Stomach smooth muscle (tissue), 2 donors: ENCODE measurements at regions not wholly inside any gene's neighbourhood (a gene's known extent, or its start where the extent isn't known, plus 50 kb on each side); places are given as distances from the start of the nearest gene placed in this dataset.
"Not testable (repeated sequence)": the region's sequence is repeated elsewhere in the genome, so short reads cannot be mapped to it uniquely, and the experiment has no call there.

Experiments
- H3K27ac ChIP-seq: one replicate; pipeline ENCODE4 v1.7.0; 2013; ENCODE audit warnings: mild to moderate bottlenecking, low read length, inconsistent platforms
- H3K27me3 ChIP-seq, 2 donors: one replicate each; pipeline ENCODE4 v1.7.0; 2013; ENCODE audit warnings: low read length in 2 of 2; ENCODE audit not compliant: insufficient read depth in 2 of 2, control insufficient read depth in 1 of 2
- H3K36me3 ChIP-seq, 2 donors: one replicate each; pipeline ENCODE4 v1.7.0; 2013; ENCODE audit warnings: low read length in 2 of 2; ENCODE audit not compliant: control insufficient read depth in 2 of 2, insufficient read depth in 2 of 2
- H3K4me1 ChIP-seq: one replicate; pipeline ENCODE4 v1.7.0; 2013; ENCODE audit warnings: low read length; ENCODE audit not compliant: control insufficient read depth, insufficient read depth
- H3K4me3 ChIP-seq, 2 donors: one replicate each; pipeline ENCODE4 v1.7.0; 2013; ENCODE audit warnings: low read length in 2 of 2
- H3K9ac ChIP-seq, 2 donors: one replicate each; pipeline ENCODE4 v1.7.0; 2013; ENCODE audit warnings: low read length in 2 of 2, mild to moderate bottlenecking in 1 of 2
- H3K9me3 ChIP-seq, 2 donors: one replicate each; pipeline ENCODE4 v1.7.0; 2013; ENCODE audit warnings: low read length in 2 of 2; ENCODE audit not compliant: control insufficient read depth in 2 of 2
- donor health status: healthy.
- donor health status: Pancreatic carcinoma.

GRCh38 chrY:19644889-19645638, 99.5 kb downstream of the KDM5D start:
- H3K4me3 ChIP-seq, result no peak overlapping the region
- H3K27ac ChIP-seq, result no peak overlapping the region
- no peak overlapping the region for H3K9ac ChIP-seq
- no peaks in the 10 kb centered on the region for H3K36me3 ChIP-seq
- no peaks in the 10 kb centered on the region for H3K9me3 ChIP-seq
- no peaks in the 10 kb centered on the region for H3K27me3 ChIP-seq
- no peaks in the 10 kb centered on the region for H3K4me1 ChIP-seq

- Histone ChIP-seq H3K9ac (no peak overlapping the region), H3K9me3 (no peaks in the 10 kb centered on the region), H3K27me3 (no peaks in the 10 kb centered on the region), H3K4me1 (no peaks in the 10 kb centered on the region), H3K27ac (no peak overlapping the region), H3K4me3 (no peak overlapping the region), H3K36me3 (no peaks in the 10 kb centered on the region)
Measured at GRCh38 chrY:19637651-19638347, 106.7 kb downstream of the KDM5D start.

- no peaks in the 10 kb centered on the region for H3K9me3 ChIP-seq
- no peak overlapping the region for H3K4me3 ChIP-seq
- no peaks in the 10 kb centered on the region for H3K4me1 ChIP-seq
- no peaks in the 10 kb centered on the region for H3K36me3 ChIP-seq
- H3K27ac ChIP-seq, result no peak overlapping the region
- no peak overlapping the region for H3K9ac ChIP-seq
- H3K27me3 ChIP-seq, result no peaks in the 10 kb centered on the region
Measured at GRCh38 chrY:19628926-19629325, 115.6 kb downstream of the KDM5D start.

GRCh38 chrY:19622392-19622791, 122.1 kb downstream of the KDM5D start:
- H3K27me3 ChIP-seq, result no peaks in the 10 kb centered on the region
- H3K9me3 ChIP-seq, result no peaks in the 10 kb centered on the region

GRCh38 chrY:19621756-19622155, 122.8 kb downstream of the KDM5D start:
- Histone ChIP-seq H3K9ac (no peak overlapping the region), H3K4me3 (no peak overlapping the region), H3K4me1 (no peaks in the 10 kb centered on the region), H3K36me3 (no peaks in the 10 kb centered on the region), H3K27ac (no peak overlapping the region), H3K9me3 (no peaks in the 10 kb centered on the region), H3K27me3 (no peaks in the 10 kb centered on the region)

More at GRCh38 chrY:19622392-19622791, 122.1 kb downstream of the KDM5D start:
- Histone ChIP-seq H3K9ac (no peak overlapping the region), H3K4me1 (no peaks in the 10 kb centered on the region), H3K36me3 (no peaks in the 10 kb centered on the region), H3K4me3 (no peak overlapping the region), H3K27ac (no peak overlapping the region)

- Histone ChIP-seq H3K9ac (no peak overlapping the region), H3K4me3 (no peak overlapping the region), H3K27me3 (no peaks in the 10 kb centered on the region), H3K27ac (no peak overlapping the region), H3K4me1 (no peaks in the 10 kb centered on the region), H3K9me3 (no peaks in the 10 kb centered on the region), H3K36me3 (no peaks in the 10 kb centered on the region)
Measured at GRCh38 chrY:19601113-19601512, 143.4 kb downstream of the KDM5D start.

- Histone ChIP-seq H3K4me1 (no peaks in the 10 kb centered on the region), H3K9ac (no peak overlapping the region), H3K27ac (no peak overlapping the region), H3K36me3 (no peaks in the 10 kb centered on the region), H3K4me3 (no peak overlapping the region), H3K9me3 (no peaks in the 10 kb centered on the region), H3K27me3 (no peaks in the 10 kb centered on the region)
Measured at GRCh38 chrY:19600711-19601110, 143.8 kb downstream of the KDM5D start.

GRCh38 chrY:19590235-19590634, 154.3 kb downstream of the KDM5D start:
- no peaks in the 10 kb centered on the region for H3K27me3 ChIP-seq
- H3K9me3 ChIP-seq, result no peaks in the 10 kb centered on the region
- no peaks in the 10 kb centered on the region for H3K4me1 ChIP-seq
- no peak overlapping the region for H3K27ac ChIP-seq
- H3K4me3 ChIP-seq, result no peak overlapping the region
- no peak overlapping the region for H3K9ac ChIP-seq
- no peaks in the 10 kb centered on the region for H3K36me3 ChIP-seq

- Histone ChIP-seq H3K9ac (no peak overlapping the region), H3K27ac (no peak overlapping the region), H3K27me3 (no peaks in the 10 kb centered on the region), H3K4me1 (no peaks in the 10 kb centered on the region), H3K9me3 (no peaks in the 10 kb centered on the region), H3K4me3 (no peak overlapping the region), H3K36me3 (no peaks in the 10 kb centered on the region)
Measured at GRCh38 chrY:19589664-19590063, 154.9 kb downstream of the KDM5D start.

- Histone ChIP-seq H3K4me1 (no peaks in the 10 kb centered on the region), H3K9me3 (no peaks in the 10 kb centered on the region), H3K36me3 (no peaks in the 10 kb centered on the region), H3K9ac (no peak overlapping the region), H3K27me3 (no peaks in the 10 kb centered on the region), H3K4me3 (no peak overlapping the region), H3K27ac (no peak overlapping the region)
Measured at GRCh38 chrY:19587311-19587710, 157.2 kb downstream of the KDM5D start.

GRCh38 chrY:19580990-19581389, 163.5 kb downstream of the KDM5D start:
- not testable (repeated sequence) for H3K4me1 ChIP-seq, H3K36me3 ChIP-seq, H3K27ac ChIP-seq, H3K27me3 ChIP-seq, H3K4me3 ChIP-seq, H3K9ac ChIP-seq, H3K9me3 ChIP-seq
